Mesendoderm (in vitro differentiated cells): ENCODE measurements at regions not wholly inside any gene's neighbourhood (a gene's known extent, or its start where the extent isn't known, plus 50 kb on each side); places are given as distances from the start of the nearest gene placed in this dataset.
A peak's percentile ranks its signal among the peaks of the same experiment; 100 is the strongest.
"Not testable (repeated sequence)": the region's sequence is repeated elsewhere in the genome, so short reads cannot be mapped to it uniquely, and the experiment has no call there.

Experiments used
- DNase-seq: peaks from one replicate; pipeline ENCODE4 v3.0.0; 2013
- H2AK5ac ChIP-seq: 2 replicates; pipeline ENCODE4 v1.6.1; 2013; ENCODE audit warnings: low read length, inconsistent platforms
- H2BK120ac ChIP-seq: 2 replicates; pipeline ENCODE4 v1.6.1; 2013; ENCODE audit warnings: low read depth, mild to moderate bottlenecking, low read length, moderate library complexity, mixed read lengths
- H2BK15ac ChIP-seq: replicated peaks from 2 replicates; pipeline ENCODE4 v1.6.1; 2013; ENCODE audit warnings: low read depth, mild to moderate bottlenecking, moderate library complexity
- H2BK5ac ChIP-seq: 2 replicates; pipeline ENCODE4 v1.6.1; 2013; ENCODE audit warnings: low read length, inconsistent platforms
- H3K18ac ChIP-seq: 2 replicates; pipeline ENCODE4 v1.6.1; 2013; ENCODE audit warnings: mild to moderate bottlenecking, low read length, mixed read lengths
- H3K23ac ChIP-seq: one replicate; pipeline ENCODE4 v1.6.1; 2013; ENCODE audit warnings: low read length
- H3K27ac ChIP-seq: 2 replicates; pipeline ENCODE4 v1.5.1; 2013; ENCODE audit warnings: low read depth, mild to moderate bottlenecking, inconsistent platforms, low read length, moderate library complexity
- H3K27me3 ChIP-seq: 2 replicates; pipeline ENCODE4 v1.6.1; 2013; ENCODE audit warnings: low read length, control low read depth, mild to moderate bottlenecking, inconsistent platforms; ENCODE audit not compliant: insufficient read depth, poor library complexity
- H3K36me3 ChIP-seq: 2 replicates; pipeline ENCODE4 v1.6.1; 2013; ENCODE audit warnings: low read length, inconsistent platforms; ENCODE audit not compliant: control insufficient read depth, insufficient read depth
- H3K4ac ChIP-seq: one replicate; pipeline ENCODE4 v1.6.1; 2013; ENCODE audit warnings: low read depth, mild to moderate bottlenecking, low read length, moderate library complexity
- H3K4me1 ChIP-seq: 2 replicates; pipeline ENCODE4 v1.6.1; 2013; ENCODE audit warnings: low read depth, low read length, inconsistent platforms; ENCODE audit not compliant: control insufficient read depth
- H3K4me2 ChIP-seq: 2 replicates; pipeline ENCODE4 v1.6.1; 2013; ENCODE audit warnings: low read length
- H3K4me3 ChIP-seq: 2 replicates; pipeline ENCODE4 v1.5.1; 2013; ENCODE audit warnings: mild to moderate bottlenecking, low read length
- H3K56ac ChIP-seq: one replicate; pipeline ENCODE4 v1.6.1; 2013; ENCODE audit warnings: low read length
- H3K79me1 ChIP-seq: 2 replicates; pipeline ENCODE4 v1.6.1; 2013; ENCODE audit warnings: low read length, inconsistent platforms
- H3K79me2 ChIP-seq: 2 replicates; pipeline ENCODE4 v1.6.1; 2013; ENCODE audit warnings: mild to moderate bottlenecking, low read length; ENCODE audit not compliant: control insufficient read depth, insufficient read depth
- H3K9ac ChIP-seq: 2 replicates; pipeline ENCODE4 v1.6.1; 2013; ENCODE audit warnings: low read length, inconsistent platforms
- H4K5ac ChIP-seq: one replicate; pipeline ENCODE4 v1.6.1; 2013; ENCODE audit warnings: low read length
- H4K8ac ChIP-seq: one replicate; pipeline ENCODE4 v1.6.1; 2013; ENCODE audit warnings: low read depth, mild to moderate bottlenecking, control low read depth, low read length, moderate library complexity
- WGBS: extraction: QIAGEN DNeasy Blood & Tissue Kit; methylation state at CpG from one replicate; pipeline ENCODE4 v1.1.7; 2013; ENCODE audit warnings: low lambda C conversion rate, missing lambda C conversion rate; ENCODE audit not compliant: insufficient coverage; ENCODE audit errors: extremely low coverage; 5-methylcytosine and 5-hydroxymethylcytosine counted together

- Histone ChIP-seq H3K18ac (no peak overlapping the region), H4K5ac (no peak overlapping the region), H3K79me2 (no peaks in the 10 kb centered on the region), H4K8ac (no peak overlapping the region), H3K9ac (no peak overlapping the region), H2BK120ac (no peak overlapping the region), H3K23ac (no peak overlapping the region), H3K4me3 (no peak overlapping the region), H3K56ac (no peak overlapping the region), H3K36me3 (no peaks in the 10 kb centered on the region), H3K79me1 (no peaks in the 10 kb centered on the region), H3K27me3 (no peaks in the 10 kb centered on the region), H2BK5ac (no peak overlapping the region), H2BK15ac (no peak overlapping the region), H3K4me1 (no peaks in the 10 kb centered on the region), H2AK5ac (no peak overlapping the region), H3K4me2 (no peak overlapping the region), H3K4ac (no peak overlapping the region), H3K27ac (no peak overlapping the region)
- no peak for DNase-seq
- WGBS = no CpG with 5 or more reads among the region's 5 CpGs
Measured at GRCh38 chr15:84143753-84144314, 91.7 kb upstream of the GOLGA6L4 start.

GRCh38 chr15:84144946-84145345 is 90.6 kb upstream of the GOLGA6L4 start:
- not testable (repeated sequence) for H2BK5ac ChIP-seq, H3K18ac ChIP-seq, H3K79me1 ChIP-seq, DNase-seq, H4K8ac ChIP-seq, H3K4me2 ChIP-seq, H3K4me3 ChIP-seq, H4K5ac ChIP-seq, H3K9ac ChIP-seq, H3K4ac ChIP-seq, H3K27me3 ChIP-seq, H3K79me2 ChIP-seq, H3K27ac ChIP-seq, H3K4me1 ChIP-seq, H3K36me3 ChIP-seq, H2AK5ac ChIP-seq, H3K23ac ChIP-seq, H2BK120ac ChIP-seq, H3K56ac ChIP-seq, H2BK15ac ChIP-seq
- WGBS = no CpG with 5 or more reads among the region's 8 CpGs

- not testable (repeated sequence) for H2BK5ac ChIP-seq, H2BK120ac ChIP-seq, H4K8ac ChIP-seq, H3K23ac ChIP-seq, H3K36me3 ChIP-seq, H3K79me1 ChIP-seq, DNase-seq, H3K4ac ChIP-seq, H3K79me2 ChIP-seq, H4K5ac ChIP-seq, H3K4me2 ChIP-seq, H3K9ac ChIP-seq, H3K27me3 ChIP-seq, H3K18ac ChIP-seq, H3K4me1 ChIP-seq, H3K56ac ChIP-seq, H2AK5ac ChIP-seq, H2BK15ac ChIP-seq, H3K27ac ChIP-seq, H3K4me3 ChIP-seq
- no CpG with 5 or more reads among the region's 3 CpGs for WGBS
Measured at GRCh38 chr15:84146299-84146698, 89.3 kb upstream of the GOLGA6L4 start.

GRCh38 chr15:84147307-84147706 is 88.3 kb upstream of the GOLGA6L4 start:
- H3K9ac ChIP-seq, H3K4me3 ChIP-seq, H3K79me2 ChIP-seq, DNase-seq, H3K27me3 ChIP-seq, H3K27ac ChIP-seq, H3K56ac ChIP-seq, H3K23ac ChIP-seq, H3K18ac ChIP-seq, H2BK5ac ChIP-seq, H2BK15ac ChIP-seq, H3K4me1 ChIP-seq, H3K4me2 ChIP-seq, H3K79me1 ChIP-seq, H2BK120ac ChIP-seq, H2AK5ac ChIP-seq, H3K36me3 ChIP-seq, H3K4ac ChIP-seq, H4K5ac ChIP-seq, H4K8ac ChIP-seq: not testable (repeated sequence)
- WGBS = no CpG with 5 or more reads among the region's 2 CpGs

GRCh38 chr15:84151205-84151931 is 84.2 kb upstream of the GOLGA6L4 start:
- Histone ChIP-seq H3K56ac (no peak overlapping the region), H3K4ac (no peak overlapping the region), H3K79me2 (no peaks in the 10 kb centered on the region), H4K8ac (no peak overlapping the region), H3K27ac (no peak overlapping the region), H2AK5ac (no peak overlapping the region), H2BK5ac (no peak overlapping the region), H2BK120ac (no peak overlapping the region), H3K36me3 (no peaks in the 10 kb centered on the region), H3K27me3 (no peaks in the 10 kb centered on the region), H3K9ac (no peak overlapping the region), H4K5ac (no peak overlapping the region), H3K18ac (no peak overlapping the region), H3K4me3 (no peak overlapping the region), H3K4me2 (no peak overlapping the region), H3K4me1 (no peaks in the 10 kb centered on the region), H2BK15ac (no peak overlapping the region), H3K23ac (no peak overlapping the region), H3K79me1 (no peaks in the 10 kb centered on the region)
- WGBS = no CpG with 5 or more reads among the region's 11 CpGs
- peak; percentile 19 for DNase-seq
